GM19238 (cell line): ENCODE measurements at regions not wholly inside any gene's neighbourhood (a gene's known extent, or its start where the extent isn't known, plus 50 kb on each side); places are given as distances from the start of the nearest gene placed in this dataset.
"Not testable (repeated sequence)": the region's sequence is repeated elsewhere in the genome, so short reads cannot be mapped to it uniquely, and the experiment has no call there.

Experiments used
- DNase-seq: peaks from one replicate; pipeline ENCODE4 v3.0.0; 2011; ENCODE audit warnings: low spot score; ENCODE audit not compliant: insufficient read length

DNA sequence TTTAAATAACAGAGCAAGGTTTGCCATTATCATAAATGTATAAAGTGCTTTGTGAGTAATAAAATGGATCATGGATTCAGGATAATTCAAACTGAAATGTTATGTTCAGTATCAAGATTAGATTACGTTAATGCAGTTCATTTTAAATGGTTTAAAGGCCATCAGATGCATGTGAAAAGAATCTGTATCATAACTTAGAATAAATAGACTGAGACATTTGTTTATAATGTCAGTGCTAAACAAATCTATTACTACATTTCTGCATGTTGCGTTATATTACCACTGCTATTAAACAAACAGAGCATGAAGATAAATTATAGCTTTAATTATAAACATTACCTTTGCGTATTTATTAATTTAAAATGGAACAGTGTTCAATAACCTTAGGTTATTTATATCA, 160.2 kb downstream of the TOX3 start:
- DNase-seq: no peak

DNA sequence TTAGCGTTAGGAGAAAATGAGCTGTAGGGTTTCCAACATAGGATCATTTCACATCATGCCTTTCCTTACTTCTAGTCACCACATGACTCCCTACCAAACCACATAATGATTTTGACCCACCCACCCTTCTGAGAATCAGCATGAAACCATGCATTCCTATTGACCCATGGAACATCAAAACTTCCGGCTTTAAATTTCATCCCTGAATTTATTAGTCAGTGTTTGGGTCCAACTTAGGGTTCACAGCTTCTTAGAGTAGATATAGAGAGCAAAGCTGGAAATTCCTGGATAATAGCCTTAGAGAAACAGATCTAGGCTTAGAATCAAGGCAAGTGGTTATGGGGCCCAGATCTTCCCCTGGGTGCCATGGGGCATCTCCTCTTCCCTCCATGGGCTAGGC, 162.6 kb downstream of the TOX3 start:
- DNase-seq: no peak

DNA sequence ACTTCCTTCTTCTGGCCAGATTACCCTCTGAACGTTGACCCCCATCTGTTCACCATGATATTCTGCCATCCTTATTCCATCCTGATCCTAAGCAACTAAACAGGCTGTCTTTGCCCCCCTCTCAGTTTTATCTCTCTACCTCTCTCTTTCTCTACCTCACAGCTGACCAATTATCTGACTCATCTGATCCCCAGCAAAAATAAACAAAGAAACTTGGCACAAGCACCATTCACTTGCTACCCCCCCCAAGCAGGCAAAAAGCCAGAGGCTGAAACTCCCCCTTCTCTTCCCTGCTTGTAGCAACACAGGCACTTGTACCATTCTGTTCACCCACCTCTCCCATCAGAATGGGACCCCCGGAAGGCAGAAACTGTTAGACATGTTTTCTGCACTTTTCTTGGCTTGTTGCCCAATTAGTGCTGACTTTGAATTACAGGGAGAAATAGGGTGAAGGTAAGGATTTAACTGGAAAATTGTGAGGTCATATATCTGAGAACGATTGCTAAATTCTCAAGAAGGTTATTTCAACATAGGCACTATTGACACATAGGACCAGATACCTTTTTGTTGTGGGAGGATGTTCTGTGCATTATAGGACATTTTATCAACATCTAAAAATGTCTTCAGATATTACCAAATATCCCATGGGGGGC, 163.2 kb downstream of the TOX3 start:
- DNase-seq: no peak

DNA sequence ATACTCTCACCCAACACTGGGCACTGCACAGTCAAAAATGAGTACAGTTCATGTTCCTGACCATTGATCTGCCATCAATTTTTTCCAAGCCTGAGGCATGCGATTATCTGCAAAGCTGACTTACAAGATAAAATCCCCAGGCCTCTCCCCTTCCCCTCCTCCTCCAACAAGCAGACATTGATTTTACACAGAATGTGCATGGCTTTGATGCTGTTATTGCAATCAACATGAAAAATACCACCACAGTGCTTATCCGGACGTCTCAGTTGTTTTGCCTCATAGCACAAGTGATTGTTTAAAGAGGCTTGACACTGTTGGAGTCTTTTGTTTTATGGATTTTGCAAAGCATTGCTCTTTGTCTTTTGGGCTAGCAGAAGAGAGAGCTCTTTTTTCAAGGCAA, 163.8 kb downstream of the TOX3 start:
- DNase-seq: no peak

DNA sequence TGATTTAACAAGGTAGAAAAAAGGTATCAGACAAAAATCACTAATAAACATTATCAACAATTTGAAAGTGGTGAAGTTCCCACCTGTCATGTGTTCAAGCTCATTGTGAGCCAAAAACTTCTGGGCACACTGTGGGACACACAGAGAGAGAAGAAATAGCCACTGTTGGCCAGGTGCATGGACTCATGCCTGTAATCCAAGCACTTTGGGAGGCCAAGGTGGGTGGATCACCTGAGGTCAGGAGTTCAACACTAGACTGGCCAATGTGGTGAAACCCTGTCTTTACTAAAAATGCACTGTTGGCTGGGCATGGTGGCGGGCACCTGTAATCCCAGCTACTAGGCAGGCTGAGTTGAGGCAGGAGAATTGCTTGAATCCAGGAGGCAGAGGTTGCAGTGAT, 167.4 kb downstream of the TOX3 start:
- DNase-seq: no peak

DNA sequence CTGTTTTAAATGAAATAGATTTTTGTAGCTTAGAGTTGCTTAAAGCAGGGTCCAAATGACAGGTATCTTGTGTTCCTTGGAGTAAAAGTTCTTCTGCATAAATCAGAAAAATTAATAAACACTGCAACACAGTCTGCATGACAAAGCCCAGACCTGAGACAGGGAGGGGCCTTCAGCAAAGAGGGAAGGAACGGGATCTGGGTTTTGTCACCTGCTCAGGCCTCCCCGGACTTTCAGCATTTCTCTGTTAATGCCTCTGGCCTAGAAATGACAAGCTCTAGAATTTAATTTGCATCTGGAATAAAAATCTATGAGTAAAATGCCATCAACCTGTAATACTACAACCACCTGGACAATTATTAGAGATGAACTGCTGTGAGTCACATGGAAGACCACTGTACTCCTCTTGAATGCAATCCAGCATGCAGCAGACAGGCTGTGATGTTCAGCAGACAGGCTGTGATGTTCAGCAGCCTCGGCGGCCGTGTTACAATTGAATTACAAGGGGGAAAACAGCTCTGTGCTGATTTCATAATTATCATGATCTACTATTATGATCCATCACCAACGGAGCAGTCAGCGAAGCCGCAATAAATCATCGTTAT, 170.2 kb downstream of the TOX3 start:
- no peak for DNase-seq

DNA sequence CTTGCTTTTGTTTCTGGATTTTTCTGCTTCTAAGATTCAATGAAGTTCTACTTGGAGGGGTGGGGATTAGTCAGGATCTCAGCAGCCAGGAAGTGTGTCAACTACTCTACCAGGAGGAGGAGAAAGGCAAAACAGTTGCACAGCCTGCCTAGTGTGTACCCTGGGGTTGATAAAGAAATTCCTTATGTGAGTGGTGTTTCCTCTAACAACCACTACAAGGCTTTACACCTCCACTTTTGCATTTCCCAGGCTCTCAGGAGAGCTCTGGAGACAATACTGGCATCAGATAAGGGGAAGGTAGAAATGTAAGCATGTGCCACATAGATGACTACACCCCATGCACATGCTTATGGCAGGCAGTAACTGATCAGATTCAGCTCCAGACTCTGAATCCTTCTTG, 174.6 kb downstream of the TOX3 start:
- DNase-seq: no peak

DNA sequence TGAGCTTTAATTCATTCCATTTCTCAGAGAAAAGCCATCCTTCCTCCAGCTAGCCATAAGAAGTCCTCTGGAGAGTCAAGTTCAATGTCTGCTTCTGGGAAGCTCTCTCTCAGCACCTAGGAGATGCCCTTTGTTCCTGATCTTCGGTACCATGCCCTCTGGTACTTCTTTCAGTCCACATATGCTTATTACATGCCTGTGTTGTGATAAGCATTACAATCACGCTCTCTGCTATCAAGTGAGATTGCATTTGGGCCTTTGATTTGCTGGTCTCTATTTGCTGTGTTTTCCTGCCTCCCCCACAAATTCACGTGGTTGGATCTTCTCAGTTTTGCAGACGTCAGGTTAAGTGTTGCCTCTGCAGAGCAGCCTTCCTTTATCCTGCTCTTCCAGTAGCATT, 178.1 kb downstream of the TOX3 start:
- DNase-seq: no peak

DNA sequence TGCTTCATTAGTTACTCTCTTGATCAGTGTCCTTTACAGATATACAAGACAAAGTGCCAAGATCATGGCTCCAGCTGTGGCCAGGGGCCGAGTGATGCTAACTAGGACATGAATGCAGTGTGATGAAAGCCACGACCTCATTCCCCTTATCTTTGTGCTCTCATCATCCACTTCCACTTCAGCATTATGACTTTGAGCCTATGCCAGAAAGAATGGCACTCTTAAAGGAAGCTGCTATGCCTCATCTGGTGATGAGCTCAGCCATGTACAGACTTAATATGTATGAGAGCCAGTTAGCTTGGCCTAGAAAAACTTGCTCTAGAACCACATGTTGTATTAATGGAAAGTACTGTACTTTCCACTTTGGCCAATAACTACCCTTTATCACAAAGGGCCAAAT, 179.1 kb downstream of the TOX3 start:
- DNase-seq: no peak

DNA sequence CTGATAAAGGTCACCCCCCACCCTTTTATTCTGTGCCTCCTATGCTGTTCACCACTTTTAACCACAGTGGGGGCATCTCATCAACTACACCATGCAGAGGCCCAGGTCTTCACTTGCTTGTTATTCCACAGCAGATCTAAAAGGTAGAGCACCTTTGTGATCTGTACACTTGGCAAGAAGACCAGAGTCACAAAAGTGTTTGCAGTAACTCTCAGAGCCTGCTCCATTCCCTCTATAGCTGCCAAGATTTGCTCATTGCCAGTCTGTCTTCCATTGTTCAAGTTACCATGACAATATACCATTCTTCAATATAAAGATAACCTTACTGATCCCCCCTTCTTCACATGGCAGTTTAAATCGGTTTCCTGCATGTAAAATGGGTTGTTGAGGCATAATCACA, 180.0 kb downstream of the TOX3 start:
- DNase-seq: no peak

DNA sequence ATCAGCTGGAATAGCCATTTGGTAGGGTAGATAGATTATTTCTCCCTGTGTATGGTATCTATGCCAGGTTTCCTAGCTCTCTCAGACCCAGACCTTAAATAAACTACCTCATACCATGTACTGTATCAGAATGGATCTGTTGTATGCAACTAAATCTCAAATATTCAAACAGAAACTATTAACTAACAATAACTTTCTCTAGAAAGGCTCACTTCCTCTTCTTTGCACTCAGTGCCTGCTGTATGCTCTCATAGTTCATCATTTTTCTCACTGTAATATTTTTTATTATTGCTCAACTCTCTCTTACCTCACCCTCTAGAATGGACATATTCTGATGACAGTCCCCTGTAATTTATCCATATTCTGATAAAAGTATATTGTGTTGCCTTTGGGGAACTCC, 182.4 kb downstream of the TOX3 start:
- no peak for DNase-seq

DNA sequence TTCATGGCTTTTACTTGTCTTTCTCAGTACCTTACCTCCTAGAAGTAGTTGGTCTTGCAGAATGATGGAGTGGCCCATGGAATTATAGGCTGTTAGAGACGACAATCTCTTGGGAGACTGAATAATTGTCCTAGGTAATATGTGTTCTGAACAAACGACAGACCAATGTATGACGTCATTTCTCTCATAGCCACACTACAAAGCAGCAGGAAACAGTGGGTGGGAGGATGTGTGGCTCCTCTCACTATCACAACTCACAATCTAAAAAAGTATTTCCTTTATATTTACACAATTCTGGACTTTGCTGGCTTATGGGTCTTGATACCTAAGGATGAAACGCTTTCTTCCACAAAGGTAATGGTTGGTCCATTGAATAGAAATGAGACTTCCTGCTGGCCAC, 183.9 kb downstream of the TOX3 start:
- no peak for DNase-seq

DNA sequence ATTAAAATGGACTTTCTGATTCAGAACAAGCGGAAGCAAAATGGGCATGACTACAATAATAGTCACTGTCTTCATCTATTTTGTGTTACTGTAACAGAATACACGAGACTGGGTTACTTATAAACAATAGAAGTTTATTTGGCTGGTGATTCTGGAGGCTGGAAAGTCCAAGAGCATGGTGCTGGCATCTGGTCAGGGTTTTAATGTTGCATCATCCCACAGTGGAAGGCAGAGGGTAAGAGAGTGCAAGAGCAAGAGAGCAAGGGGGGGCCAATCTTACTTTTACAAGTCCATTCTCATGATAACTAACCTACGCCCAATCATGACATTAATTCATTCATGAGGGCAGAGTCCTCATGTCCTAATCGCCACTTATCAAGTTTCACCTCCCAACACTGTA, 189.2 kb downstream of the TOX3 start:
- no peak for DNase-seq

DNA sequence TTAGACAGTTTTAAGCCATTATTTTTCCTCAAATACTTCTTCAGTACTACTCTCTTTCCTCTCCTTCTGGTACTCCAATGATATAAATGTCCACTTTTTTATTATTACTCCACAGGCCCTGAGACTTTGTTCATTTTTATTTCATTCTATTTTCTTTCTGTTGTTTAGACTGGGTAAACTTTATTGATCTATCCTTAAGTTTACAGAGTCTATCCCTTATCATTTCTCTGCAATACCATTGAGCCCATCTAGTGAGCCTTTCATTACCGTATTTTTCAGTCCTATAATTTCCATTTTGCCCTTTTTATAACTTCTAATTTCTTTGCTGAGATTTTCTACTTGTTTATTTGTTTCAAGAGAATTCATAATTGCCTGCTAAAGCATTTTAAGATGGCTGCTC, 193.7 kb downstream of the TOX3 start:
- no peak for DNase-seq

DNA sequence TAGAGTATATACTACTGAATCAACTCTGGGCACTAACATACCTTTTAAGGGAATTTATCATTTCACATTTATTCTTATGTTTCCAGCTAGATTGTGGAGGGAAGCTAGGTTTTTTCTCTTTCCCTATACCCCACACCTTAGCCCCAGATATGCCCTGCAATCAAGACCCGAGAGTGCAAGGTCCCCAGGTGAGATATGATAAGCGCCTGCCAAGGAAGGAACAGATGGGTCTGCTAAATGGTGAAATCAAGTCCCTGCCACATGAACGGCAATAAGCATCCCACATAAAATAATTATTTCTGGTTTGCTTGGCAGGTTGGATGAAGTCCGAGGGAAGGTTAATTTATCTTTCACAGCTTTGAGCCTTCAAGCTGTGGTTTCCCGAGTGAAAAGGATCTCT, 195.5 kb downstream of the TOX3 start:
- no peak for DNase-seq

DNA sequence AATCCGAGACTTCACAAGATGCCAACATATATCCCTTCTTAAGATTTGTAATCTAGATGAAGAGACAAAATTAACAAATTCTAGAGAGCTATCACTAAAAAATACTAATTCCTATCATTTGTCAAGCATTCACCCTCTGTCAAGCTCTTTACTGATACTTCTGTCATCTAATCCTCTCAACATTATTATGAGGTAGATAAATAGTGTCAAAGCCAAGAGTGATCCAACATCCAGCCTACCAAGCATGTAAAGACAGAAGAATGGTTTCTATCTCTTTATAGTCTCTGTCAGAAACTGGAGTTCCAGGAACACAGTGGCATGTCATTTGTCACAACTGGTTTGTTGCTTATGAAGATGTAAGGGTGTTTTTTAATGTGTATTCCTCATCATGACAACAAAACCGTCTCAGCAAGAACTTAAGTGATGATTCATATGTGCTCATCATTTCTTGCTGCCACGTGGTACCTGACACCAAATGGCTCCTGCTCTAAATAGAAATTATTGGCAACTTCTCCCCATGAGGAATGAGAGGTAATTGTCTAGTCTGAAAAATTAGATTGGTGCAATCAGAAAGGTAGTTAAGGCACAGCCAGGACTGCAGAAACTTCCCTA, 196.8 kb downstream of the TOX3 start:
- no peak for DNase-seq

DNA sequence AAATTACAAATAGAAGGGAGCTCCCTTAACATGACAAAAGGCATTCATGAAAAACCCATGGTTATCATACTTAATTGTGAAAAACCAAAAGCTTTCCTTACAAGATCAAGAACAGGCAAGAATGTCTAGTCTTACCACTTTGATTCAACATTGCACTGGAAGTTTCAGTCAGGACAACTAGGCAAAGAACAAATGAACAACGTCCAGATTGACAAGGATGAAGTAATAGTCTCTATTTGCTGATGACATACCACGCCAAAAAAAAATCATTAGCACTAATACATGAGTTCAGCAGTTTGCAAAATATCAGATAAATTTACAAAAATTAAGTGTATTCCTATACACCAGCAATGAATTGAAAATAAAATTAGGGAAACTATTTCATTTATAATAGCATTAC, 200.2 kb downstream of the TOX3 start:
- no peak for DNase-seq

DNA sequence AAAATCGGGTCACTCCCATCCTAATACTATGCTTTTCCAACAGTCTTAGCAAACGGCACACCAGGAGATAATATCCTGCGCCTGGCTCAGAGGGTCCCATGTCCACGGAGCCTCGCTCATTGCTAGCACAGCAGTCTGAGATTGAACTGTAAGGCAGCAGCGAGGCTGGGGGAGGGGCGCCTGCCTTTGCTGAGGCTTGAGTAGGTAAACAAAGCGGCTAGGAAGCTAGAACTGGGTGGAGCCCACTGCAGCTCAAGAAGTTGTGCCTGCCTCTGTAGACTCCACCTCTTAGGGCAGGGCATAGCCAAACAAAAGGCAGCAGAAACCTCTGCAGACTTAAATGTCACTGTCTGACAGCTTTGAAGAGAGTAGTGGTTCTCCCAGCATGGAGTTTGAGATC, 213.3 kb downstream of the TOX3 start:
- DNase-seq: not testable (repeated sequence)

DNA sequence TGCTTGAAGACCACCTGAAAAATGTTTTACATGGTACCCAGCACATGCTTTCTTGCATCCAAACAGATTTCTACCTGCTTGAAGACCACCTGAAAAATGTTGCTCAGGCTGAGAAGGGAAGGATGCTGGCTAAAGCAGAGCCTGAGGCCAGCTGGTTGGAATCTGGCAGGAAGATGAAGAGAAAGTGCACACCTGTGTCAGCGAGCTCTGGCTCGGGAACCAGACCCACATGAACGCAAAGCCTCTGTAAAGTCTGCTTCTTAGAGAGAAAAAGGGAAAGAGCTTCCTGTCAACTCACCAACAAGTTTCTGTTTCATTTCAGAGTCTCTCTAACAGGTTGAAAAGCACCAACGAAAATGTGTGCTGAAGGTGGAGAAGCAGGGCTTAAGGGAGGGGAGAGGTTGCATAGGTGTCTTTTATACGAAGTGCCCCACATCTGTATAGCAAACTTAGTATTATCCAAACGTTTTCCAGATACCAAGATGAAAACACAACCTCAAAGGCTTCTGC, 226.0 kb downstream of the TOX3 start:
- DNase-seq: no peak

DNA sequence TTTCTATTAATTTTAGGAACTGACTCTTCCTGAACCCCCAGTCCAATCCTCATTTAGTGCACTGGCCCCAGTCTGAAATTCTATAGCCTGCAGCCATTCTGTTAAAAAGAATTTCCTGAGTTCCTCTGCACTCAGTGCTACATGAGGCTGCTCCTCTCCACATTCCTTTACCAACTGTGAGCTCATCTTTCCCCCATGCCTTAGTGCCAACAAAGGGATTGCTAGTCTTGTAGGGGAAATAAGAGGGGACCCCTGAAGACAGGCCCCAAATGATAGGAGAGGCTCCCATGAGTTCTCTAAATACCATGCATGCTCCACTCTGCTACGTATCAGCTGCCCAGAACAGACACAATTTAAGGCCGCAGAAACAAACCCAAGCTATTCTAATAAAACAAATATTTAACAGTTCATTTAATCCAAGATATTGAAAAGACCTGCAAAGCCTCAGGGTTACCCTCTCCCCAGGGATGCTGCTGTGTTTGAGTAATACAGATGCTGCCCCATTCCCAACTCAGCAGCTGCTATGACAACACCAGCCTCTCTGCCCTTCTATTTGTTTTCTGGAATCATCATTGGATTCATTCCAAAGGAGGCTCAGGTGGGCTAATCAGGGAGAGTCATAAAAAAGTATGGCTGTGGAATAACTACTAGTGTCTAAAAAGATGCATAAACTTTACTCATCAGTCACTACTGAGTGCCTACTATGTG, 228.5 kb downstream of the TOX3 start:
- no peak for DNase-seq

DNA sequence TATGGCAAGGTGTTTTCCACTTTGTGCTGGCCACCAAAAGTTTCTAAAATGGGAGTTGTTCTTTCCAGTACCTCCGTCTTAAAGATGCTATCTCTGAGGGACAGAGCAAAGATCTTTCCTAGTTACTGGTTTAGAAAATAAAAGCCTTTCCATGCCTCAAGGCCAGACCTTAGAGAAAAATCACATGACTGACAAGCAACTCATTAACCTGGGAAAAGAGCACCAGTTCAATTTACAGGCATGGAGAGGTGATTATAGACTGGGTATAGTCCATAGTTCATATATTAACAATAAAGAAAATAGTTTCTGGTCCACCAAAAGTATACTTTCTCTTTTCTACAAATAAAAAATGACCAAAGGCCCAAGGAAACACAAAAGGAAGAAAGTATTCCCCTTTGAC, 230.7 kb downstream of the TOX3 start:
- no peak for DNase-seq

DNA sequence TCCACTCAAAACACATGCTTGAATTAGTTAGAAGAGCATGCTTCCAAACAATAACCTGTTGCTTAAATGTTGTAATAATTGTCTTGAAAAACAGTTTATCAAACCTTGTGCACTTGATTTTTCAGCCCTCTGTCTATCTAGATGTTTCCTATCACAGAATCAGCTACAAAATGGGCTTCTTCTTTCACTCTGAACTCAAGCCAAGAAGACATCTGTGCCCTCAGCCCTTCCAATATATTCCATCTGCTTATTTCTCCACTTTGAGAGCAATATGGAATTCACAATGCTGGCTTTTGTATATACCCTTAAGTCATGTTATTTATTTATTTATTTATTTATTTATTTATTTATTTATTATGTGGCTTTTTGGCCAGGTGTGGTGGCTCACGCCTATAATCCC, 234.2 kb downstream of the TOX3 start:
- no peak for DNase-seq
